ENCODE measurements at regions not wholly inside any gene's neighbourhood (a gene's known extent, or its start where the extent isn't known, plus 50 kb on each side); places are given as distances from the start of the nearest gene placed in this dataset.

- no peak overlapping the region for H3K9ac ChIP-seq (replicated peaks in 1 of 4; ENCODE audit: extremely low read depth in 1 of 4, low read depth in 3 of 4, low read length in 3 of 4)
- H3K4me1 ChIP-seq (replicated peaks in 1 of 4; ENCODE audit: control insufficient read depth in 3 of 4, insufficient read depth in 4 of 4, low read length in 3 of 4) = no peaks in the 10 kb centered on the region
- WGBS, 2 experiments (ENCODE audit: extremely low coverage in 1 of 2, insufficient coverage in 1 of 2, insufficient read length in 1 of 2, insufficient replicate concordance in 2 of 2, low coverage in 1 of 2, low lambda C conversion rate in 2 of 2, missing lambda C conversion rate in 1 of 2) = 70% methylated on average over 2 of the region's 2 CpGs; no CpG with 5 or more reads in 1 of the 2 experiments
- H3K79me1 ChIP-seq (ENCODE audit: low read depth, low read length) = no peaks in the 10 kb centered on the region
- H3K9me3 ChIP-seq (ENCODE audit: insufficient read depth in 2 of 2, low read depth in 1 of 2, low read length in 1 of 2) = no peaks in the 10 kb centered on the region
- H4K20me1 ChIP-seq (replicated peaks in 1 of 2; ENCODE audit: control insufficient read depth in 1 of 2, insufficient read depth in 2 of 2, low read length in 2 of 2) = no peaks in the 10 kb centered on the region
- H3K23ac ChIP-seq (ENCODE audit: insufficient read length) = no peak overlapping the region
- H3K4ac ChIP-seq (replicated peaks; ENCODE audit: insufficient read length, low read depth, low read length) = no peak overlapping the region
- H4K5ac ChIP-seq (ENCODE audit: insufficient read length, low read depth, low read length) = no peak overlapping the region
- no peak overlapping the region for H2BK20ac ChIP-seq (ENCODE audit: low read length)
- H2AK5ac ChIP-seq (ENCODE audit: low read depth, low read length) = no peak overlapping the region
- no peak overlapping the region for H2BK12ac ChIP-seq (ENCODE audit: low read depth, low read length)
- peak in 1 of 2 experiments; percentile 2 for DNase-seq (ENCODE audit: low read depth in 1 of 2, low spot score in 2 of 2)
- H2BK120ac ChIP-seq (replicated peaks; ENCODE audit: low read depth, low read length) = no peak overlapping the region
- H3K27me3 ChIP-seq (replicated peaks in 1 of 4; ENCODE audit: control insufficient read depth in 3 of 4, extremely low read depth in 1 of 4, insufficient read depth in 3 of 4, low read length in 3 of 4) = no peaks in the 10 kb centered on the region
- no peak overlapping the region for H2BK5ac ChIP-seq (ENCODE audit: low read depth, low read length)
- no peak overlapping the region for H3K4me2 ChIP-seq (ENCODE audit: insufficient read depth in 1 of 2, low read depth in 2 of 2, low read length in 2 of 2)
- no peak overlapping the region for H3K56ac ChIP-seq (replicated peaks; ENCODE audit: insufficient read length, low read depth, low read length)
- no peaks in the 10 kb centered on the region for H3K36me3 ChIP-seq (ENCODE audit: control insufficient read depth in 2 of 4, insufficient read depth in 4 of 4, low read length in 3 of 4)
- H4K91ac ChIP-seq (replicated peaks; ENCODE audit: insufficient read length, low read length) = no peak overlapping the region
- H2BK15ac ChIP-seq (ENCODE audit: low read length) = no peak overlapping the region
- TF ChIP-seq ASH2L (IDR thresholded peaks at IDR 0.05; ENCODE audit: low read length) (no peak), POU5F1 (IDR thresholded peaks at IDR 0.05; ENCODE audit: low read depth, low read length) (no peak), SP2 (IDR thresholded peaks at IDR 0.05; ENCODE audit: low read length) (no peak), SP1 (IDR thresholded peaks at IDR 0.05; ENCODE audit: low read depth, low read length) (no peak), TCF12 (IDR thresholded peaks at IDR 0.05; ENCODE audit: low read depth, low read length) (no peak), RXRA (IDR thresholded peaks at IDR 0.05; ENCODE audit: insufficient read depth, low read depth, low read length) (no peak), CTCF (IDR thresholded peaks at IDR 0.05; ENCODE audit: control extremely low read depth in 1 of 3, insufficient read depth in 1 of 3, low read depth in 1 of 3, low read length in 3 of 3) (peak in 2 of 3 experiments; percentile 47 to 59; a peak in 2 of 4 replicates), KDM4A (IDR thresholded peaks at IDR 0.05; ENCODE audit: low read depth, low read length, severe bottlenecking) (no peak), RAD21 (IDR thresholded peaks at IDR 0.05 in 1 of 2, conservative IDR thresholded peaks at IDR 0.05 in 1 of 2; ENCODE audit: low read depth in 2 of 2, low read length in 2 of 2) (peak; percentile 83 to 86), TBP (IDR thresholded peaks at IDR 0.05; ENCODE audit: low read depth, low read length) (no peak)
- H3K79me2 ChIP-seq (ENCODE audit: control insufficient read depth in 1 of 2, insufficient read depth in 2 of 2, low read length in 2 of 2) = no peaks in the 10 kb centered on the region
- H3K4me3 ChIP-seq (ENCODE audit: extremely low read depth in 1 of 4, insufficient read depth in 2 of 4, low read depth in 3 of 4, low read length in 4 of 4) = no peak overlapping the region
- peak; percentile 90 for FAIRE-seq
- no peak overlapping the region for H4K8ac ChIP-seq (ENCODE audit: extremely low read depth, insufficient read depth, low read length)
- no peak overlapping the region for H3K27ac ChIP-seq (ENCODE audit: low read depth, low read length)
- no peak overlapping the region for H3K18ac ChIP-seq (ENCODE audit: extremely low read depth, low read length)
- CTCF ChIA-PET (ENCODE audit: partially characterized antibody) = interaction anchor here (0.6 to 2.4 kb wide), 13 partner anchors 11 to 396 kb away, joined by 3 to 12 read pairs (median 3); no protein-coding TSS in a partner anchor
- H3K14ac ChIP-seq (ENCODE audit: insufficient read length) = no peak overlapping the region
- no peaks in the 10 kb centered on the region for H3K23me2 ChIP-seq (ENCODE audit: low read depth, low read length)
- H2AFZ ChIP-seq (ENCODE audit: low read length) = no peak overlapping the region
- POLR2A ChIA-PET (ENCODE audit: partially characterized antibody) = interaction anchor here (0.9 kb wide), 1 partner anchor 11 kb away, joined by 3 read pairs; no protein-coding TSS in a partner anchor
Measured at GRCh38 chr5:25006734-25007133, 362.0 kb upstream of the CDH10 start.

All from H1 (cell line).